NCI-H2107 treated with DMSO at 0.1 percent for 48 hours (cell line): ENCODE measurements at regions not wholly inside any gene's neighbourhood (a gene's known extent, or its start where the extent isn't known, plus 50 kb on each side); places are given as distances from the start of the nearest gene placed in this dataset.

ENCODE experiments used
- DNase-seq: peaks from one replicate; lab custom pipeline; 2025; ENCODE audit not compliant: unreplicated experiment; lab: John Stamatoyannopoulos, UW

DNA sequence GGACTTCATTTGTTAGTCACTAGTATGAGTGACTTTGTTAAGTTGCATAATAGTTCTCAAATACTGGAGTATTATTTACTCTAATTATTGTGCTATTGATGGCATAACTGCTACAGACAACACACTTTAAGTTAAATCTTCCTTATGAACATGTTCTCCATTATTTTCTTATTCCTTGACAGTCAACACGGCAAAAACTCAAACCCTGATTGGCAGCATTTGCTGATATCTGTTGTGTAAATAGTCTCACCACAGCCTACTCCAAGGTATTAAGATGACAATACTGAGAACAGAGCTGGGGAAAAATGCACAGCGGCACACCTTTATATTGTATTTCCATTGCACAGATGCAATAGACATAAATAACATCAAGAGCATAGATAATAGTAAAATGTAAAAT lies 568.0 kb upstream of the AADAT start:
- no peak for DNase-seq

DNA sequence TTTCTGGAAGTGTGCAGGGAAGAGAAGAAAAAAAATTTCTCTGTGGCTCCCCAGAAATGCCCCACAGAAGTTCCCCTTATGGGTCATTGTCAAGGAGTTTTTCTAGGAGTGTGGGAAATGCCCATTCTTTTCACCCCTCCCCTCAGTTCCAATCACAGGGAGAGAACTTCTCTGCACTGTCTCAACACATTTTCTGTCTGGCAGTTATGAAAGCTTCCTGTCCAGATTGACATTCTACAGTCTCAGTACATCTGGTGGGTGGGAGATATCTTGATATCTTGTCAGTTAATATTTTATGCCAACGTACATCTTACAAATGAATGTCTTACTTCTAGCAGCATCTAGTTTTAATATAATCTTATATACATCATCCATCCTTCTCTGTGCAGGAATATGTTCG lies 566.8 kb upstream of the AADAT start:
- no peak for DNase-seq

- no peak for DNase-seq
Observed at GRCh38 chr4:170652571-170652970, 562.8 kb upstream of the AADAT start.

DNA sequence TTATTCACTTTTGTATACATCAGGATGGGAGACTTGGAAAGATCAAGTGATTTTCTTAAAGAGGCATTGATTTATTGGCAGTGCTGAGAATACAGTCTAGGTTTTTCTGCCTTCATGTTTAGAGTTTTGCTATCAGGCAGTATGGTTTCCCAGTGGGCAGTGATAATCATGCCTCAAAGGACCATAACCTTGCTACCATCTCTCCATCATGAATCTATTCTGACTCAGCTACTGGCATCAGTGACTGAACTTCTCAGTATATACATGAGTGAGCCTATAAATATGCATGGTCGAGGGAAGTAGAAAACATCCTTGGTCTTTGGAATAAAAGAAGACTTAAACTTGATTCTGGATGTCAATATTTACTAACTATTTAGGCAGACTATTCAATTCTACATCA lies 562.0 kb upstream of the AADAT start:
- DNase-seq = no peak

- DNase-seq = no peak
Observed at GRCh38 chr4:170627418-170627817, 537.7 kb upstream of the AADAT start.

GRCh38 chr4:170623899-170624298 lies 534.1 kb upstream of the AADAT start:
- DNase-seq = no peak

- DNase-seq = no peak
Observed at GRCh38 chr4:170610434-170610833, 520.7 kb upstream of the AADAT start.

- no peak for DNase-seq
Observed at GRCh38 chr4:170599894-170600293, 510.1 kb upstream of the AADAT start.

DNA sequence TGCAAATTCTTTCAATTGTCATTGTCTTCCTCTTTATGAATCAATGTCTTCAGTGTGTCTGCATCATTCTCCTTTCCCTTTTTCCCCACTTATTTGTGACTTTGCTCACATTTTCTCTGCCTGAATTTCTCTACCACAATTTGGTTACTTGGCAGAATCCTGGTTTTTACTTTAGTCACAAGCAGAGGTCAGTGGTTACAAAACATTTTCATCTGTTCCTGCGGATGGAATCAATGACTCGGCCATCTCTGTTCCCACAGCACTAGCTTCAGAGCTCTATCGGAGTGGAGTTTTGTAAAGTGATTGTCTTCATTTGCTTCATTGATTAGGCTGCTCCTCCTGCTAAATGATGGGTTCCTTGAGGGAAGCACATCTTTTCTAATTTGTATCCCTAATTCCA lies 501.3 kb upstream of the AADAT start:
- no peak for DNase-seq

- DNase-seq = peak; percentile 5
Observed at GRCh38 chr4:170589597-170590191, 499.9 kb upstream of the AADAT start.

GRCh38 chr4:170581969-170582368 lies 492.2 kb upstream of the AADAT start:
- DNase-seq = no peak

- DNase-seq = no peak
Observed at GRCh38 chr4:170581322-170581721, 491.6 kb upstream of the AADAT start.

- DNase-seq = no peak
Observed at GRCh38 chr4:170580651-170581050, 490.9 kb upstream of the AADAT start.

DNA sequence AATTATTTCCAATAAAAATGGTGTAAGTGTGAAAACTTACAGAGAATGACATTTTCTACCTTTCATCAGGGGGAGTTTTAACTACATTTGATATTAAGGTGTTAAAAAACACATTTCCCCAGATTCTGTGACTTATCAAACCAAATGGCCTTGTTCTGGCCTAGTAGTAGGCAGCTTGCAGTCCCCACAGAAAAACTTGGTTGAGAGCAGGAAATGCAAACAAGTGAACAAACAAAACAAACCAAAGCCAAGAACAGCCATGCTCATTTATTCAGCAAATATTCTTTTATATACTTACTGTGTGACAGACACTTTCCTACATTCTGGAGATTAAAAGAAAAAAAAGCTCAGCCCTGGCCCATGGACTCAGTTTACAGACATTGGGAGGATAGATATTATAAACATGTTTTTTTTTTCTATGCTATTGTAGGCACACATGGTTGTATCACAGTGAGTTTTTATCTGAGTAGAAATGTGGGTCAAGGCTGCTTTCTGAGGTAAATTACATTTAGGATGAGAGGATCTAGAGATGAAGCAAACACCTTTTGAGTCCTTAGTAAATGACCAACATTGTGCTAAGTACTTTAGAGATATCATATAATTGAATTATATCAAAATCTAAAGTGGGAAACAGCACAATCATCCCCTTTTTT lies 449.2 kb upstream of the AADAT start:
- DNase-seq = no peak

GRCh38 chr4:170529748-170530722 lies 440.3 kb upstream of the AADAT start:
- no peak for DNase-seq

DNA sequence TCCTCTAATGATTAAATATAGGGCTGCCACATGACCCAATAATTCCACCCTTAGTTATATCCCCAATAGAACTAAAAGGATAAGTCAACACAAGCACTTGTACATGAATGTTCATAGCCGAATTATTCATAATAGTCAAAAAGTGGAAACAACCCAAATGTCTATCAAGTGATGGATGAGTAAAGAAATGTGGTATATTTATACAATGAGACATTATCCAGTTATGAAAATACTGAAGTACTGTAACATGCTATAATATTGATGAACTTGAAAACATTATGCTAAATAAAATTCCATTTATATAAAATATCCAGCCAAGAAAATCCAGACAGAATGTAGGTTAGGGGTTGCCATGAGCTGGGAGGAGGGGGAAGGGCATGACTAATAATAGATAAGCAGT lies 436.7 kb upstream of the AADAT start:
- no peak for DNase-seq

DNA sequence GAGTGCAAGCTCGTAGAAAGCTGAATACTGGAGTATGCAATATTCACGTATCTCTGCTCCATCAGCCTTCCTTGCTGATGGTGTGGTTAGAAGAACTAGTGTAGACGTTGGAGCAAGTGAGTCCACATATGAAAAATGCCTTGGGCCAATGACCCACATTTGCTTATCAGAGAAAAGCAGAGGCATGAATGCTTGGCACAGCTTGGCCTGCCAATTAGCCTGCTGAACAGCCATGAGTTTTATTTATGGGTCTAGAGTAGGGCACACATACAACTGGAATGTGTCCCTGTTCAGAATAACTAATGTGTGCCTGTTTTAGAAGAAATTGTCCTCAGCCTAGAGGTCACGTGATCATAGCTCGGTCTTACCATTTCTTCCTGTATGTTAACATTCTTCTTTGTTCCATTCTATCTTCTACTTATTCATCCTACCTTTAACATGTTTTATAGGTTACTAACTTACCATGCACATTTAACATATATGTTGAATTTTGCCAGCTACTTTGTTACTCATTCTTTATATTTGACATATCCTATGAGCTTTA lies 432.7 kb upstream of the AADAT start:
- no peak for DNase-seq

DNA sequence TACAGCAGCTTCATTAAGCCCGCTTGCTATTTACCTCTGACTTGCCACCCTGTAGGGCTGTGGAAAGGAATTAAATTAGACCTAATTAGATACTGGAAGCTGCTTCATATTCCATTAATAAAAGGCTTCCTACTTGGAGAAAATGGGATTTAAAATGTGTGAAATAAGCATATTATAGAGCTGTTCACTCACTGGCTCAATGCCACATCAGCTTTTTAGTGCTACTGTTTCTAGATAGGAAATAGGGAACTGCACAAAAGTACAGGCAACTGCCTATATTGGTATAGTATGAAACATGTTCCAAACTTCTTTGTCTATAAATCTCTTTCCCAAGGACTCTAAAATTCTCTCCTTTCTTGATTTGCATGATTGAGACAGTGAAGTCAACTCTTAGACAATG lies 407.9 kb upstream of the AADAT start:
- no peak for DNase-seq

- DNase-seq = no peak
Observed at GRCh38 chr4:170497112-170497511, 407.4 kb upstream of the AADAT start.

DNA sequence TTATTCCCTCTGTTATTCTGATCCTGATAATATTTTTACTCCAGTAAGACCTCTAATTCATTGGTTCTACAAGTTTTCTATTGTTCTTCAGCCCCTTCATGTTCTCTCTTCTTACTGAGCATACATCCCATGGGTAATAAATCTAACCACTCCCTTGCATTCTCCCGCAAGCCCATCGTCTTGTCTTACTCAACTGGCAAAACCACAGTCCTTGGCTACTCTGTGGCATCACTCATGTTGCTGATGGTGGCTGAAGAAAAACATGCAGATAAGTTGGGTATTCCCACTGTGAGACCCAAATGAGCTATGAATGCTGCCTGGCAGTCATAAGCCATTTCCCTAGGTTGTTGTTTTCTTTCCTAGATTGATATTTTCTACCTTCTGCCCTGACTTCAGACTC lies 402.2 kb upstream of the AADAT start:
- DNase-seq = no peak

- DNase-seq = no peak
Observed at GRCh38 chr4:170476351-170476750, 386.6 kb upstream of the AADAT start.

GRCh38 chr4:170465429-170465828 lies 375.7 kb upstream of the AADAT start:
- DNase-seq = no peak
